ENCODE measurements at regions not wholly inside any gene's neighbourhood (a gene's known extent, or its start where the extent isn't known, plus 50 kb on each side); places are given as distances from the start of the nearest gene placed in this dataset.

DNA sequence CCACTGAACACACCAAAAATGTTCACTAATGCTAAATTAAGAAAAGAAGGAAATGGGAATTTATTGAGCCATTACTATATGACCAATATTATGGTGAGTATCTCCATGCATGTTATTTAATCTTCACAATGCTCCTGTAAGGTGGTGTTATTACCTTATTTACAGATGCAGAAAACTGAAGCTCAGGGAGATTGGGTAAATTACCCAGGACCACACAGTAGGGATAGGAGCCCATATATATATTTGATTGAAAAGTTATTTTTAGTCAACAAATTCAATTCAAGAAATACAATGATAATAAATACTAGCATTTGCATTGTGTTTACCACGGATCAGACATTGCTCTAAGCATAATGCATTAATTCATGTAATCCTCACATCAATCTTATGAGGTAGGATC, 202.2 kb upstream of the FBXO11 start:
- no peak for DNase-seq

DNA sequence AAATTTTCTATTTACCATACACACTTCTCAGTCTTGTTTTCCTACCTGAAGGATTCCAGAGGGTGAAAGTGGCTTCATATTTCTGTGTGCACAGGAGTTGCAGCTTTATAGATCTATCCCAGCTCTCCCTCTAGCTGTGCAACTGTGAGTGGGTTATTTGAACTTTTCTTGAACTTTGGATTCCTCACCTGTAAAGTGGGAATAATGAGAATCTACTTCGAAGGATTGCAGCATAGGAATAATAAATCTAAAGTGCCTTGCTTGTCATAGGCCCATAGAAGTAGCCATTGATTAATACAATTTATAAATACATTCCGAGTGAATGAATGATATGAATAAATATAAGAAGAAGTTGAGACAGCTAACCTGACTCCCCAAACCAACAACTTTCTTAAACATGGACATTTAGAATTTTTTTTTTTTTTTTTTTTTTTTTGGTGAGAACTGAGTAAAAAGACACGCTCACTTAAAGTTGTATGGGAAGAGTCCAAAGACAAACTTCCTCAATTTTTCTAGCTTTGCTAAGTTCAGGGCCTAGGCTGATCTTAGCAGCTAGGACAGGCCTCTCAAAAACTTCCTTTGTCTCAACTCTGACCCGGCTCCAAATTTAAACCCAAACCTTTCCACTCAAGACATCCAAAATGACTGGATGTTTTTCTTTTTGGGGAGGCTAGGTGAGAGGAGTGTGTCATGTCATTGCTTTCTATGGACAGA, 203.3 kb upstream of the FBXO11 start:
- no peak for DNase-seq

DNA sequence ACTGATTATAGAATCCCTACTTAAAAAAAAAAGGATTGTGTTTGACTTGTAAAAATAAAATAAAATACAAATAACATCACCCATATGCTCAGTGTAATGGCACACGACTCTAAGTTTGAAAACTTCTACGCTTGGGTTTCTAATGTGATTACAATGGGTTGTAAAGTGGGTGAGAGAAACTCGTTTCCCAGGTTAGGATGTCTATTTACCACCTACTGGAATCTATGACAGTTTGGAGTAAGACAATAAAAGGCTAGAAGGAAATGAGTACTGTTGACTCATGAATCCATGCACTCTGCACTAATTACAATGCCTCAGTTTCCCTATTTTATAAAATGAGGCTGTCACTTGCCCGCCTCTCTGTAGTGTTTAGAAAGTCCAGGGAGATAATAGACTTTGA, 204.0 kb upstream of the FOXN2 start:
- DNase-seq, result no peak

DNA sequence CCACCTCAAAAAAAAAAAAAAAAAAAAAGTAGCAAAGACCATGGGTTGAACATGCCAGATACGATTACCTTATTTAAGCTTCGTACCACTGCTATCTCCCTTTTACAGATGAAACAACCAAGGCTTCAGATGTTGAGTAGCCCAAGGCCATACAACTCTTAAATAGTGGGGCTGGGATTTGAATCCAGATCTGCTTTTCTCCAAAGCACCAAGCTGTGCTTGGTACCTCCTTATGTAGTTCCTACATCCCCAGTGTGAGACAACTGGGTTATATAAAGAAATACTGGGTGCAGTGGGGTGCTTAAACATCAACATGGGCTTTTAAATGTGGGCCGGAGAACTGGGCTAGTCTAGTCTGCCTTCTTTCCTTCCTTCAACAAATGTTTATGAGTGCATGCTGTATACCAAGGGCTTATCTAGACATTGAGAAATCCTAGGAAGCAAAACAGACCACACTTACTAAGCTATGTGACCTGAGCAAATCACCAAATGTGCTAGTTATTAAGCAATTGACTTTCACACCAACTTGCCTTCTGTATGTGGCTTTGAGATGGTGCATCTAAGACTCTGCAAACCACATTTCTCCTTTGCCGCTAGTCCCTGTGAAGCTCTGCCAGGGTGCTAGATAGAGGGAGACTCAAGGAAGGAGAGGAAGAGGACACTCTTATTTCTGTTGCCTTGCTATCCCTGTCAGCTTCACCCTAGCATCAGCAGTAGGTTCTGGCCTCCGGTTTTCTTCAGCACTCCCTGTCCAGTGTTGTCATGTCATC, 201.4 kb upstream of the FOXN2 start:
- DNase-seq, result no peak

DNA sequence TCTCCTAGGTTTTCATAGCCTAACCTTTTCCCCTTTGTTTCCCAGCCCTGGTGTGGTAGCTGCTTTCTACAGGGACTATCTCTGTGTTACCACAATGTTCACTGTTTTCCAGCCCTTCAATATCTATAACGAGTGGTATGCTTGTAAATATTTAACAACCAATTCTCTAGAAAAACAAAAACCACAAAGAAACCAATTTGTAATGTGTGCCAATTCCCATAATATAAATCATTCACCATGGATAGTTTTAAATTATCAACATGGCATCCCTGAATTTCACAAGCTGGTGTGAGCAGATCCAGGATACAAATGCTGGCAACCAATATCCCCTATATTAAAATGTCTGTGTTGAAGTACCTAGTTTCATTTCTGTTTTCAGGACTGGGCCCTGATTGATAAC, 200.7 kb upstream of the FOXN2 start:
- DNase-seq, result no peak

DNA sequence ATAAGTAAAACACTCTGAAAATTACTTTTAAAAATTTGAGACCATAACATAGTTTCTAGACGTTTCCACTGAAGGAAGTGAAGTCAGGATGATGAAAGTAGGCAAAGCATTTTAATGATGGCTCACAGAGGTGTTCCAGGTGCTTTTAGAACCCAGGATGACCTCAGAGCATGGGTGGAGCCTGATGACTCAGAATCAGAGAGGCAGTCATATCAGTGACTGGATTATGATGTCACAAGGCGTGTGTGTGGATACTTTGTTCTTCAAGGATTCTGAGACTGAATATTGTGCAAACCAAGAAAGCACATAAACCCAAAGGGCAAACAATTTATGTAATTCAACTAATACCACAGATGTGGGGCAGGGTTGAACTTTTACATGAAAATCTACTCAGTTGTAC, 200.2 kb upstream of the FOXN2 start:
- DNase-seq, result peak; percentile 24

DNA sequence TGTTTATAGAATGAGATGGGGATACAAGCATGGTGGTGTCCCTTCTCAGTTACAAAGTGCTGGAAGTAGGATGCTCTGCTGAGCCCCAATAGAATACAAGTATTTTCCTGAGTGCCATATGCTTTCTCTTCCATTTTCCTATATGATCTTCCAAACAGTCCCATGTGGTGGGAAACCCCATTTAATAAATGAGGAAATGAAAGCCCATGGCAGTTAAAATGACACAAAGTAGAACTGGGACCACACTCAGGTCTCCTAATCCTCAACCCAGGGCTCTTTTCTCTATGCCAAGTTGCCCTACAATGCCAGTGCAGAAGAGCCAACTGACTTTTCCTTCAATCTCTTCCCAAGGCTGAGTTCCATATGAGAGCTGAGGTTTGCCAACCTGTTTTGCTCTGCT, 198.0 kb upstream of the FOXN2 start:
- no peak for DNase-seq

DNA sequence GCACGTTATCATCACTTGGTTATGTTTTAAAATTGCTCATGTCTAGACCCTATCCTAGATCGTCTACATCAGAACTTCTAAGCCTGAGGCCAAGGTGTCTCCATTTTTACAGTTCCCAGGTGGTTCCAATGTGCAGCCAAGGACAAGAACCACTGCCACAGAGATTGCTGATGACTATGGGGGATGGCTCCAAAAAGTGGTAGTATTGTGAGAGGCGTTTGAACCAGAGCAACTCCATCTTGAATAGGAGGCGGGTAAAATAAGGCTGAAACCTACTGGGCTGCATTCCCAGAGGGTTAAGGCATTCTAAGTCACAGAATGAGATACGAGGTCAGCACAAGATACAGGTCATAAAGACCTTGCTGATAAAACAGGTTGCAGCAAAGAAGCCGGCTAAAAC, 195.6 kb upstream of the FOXN2 start:
- no peak for DNase-seq

DNA sequence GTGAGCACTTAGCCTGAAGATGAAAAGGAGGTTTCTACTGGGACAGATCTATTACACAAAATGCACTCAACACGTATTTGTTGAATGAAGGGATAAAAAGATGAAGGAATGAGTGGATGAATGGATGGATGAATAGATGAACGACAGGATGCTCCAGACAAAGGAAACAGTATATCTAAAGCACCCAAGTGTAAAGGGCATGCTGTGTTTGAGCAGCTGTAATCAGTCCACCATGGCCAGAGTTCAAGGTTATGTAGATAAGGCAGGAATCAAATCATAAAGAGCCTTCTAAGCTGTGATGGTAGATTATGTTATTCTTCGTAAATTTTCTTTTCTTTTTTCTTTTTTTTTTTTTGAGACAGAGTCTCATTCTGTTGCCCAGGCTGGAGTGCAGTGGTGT, 194.4 kb upstream of the FOXN2 start:
- DNase-seq, result no peak

DNA sequence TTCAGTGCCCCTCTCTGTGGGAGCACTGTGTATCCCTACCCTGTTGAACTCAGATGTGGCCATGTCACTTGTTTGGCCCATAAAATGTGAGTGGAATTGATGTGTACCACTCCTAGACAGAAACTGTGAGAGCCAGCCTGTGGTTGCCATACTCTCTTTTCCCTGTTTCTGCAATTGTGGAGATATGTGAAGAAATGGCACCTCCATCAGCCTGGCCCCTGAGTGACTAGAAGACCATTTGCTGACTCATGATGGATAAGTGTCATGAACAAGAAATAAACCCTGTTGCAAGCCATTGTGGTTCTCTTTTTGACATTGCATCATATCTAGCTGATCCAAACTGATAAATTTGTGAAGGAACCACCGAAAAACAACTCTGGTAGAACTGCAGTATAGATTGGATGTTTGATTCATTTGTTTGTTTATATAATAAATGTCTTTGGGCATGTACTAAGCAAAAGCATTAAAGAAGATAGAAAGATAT, 193.7 kb upstream of the FOXN2 start:
- no peak for DNase-seq

DNA sequence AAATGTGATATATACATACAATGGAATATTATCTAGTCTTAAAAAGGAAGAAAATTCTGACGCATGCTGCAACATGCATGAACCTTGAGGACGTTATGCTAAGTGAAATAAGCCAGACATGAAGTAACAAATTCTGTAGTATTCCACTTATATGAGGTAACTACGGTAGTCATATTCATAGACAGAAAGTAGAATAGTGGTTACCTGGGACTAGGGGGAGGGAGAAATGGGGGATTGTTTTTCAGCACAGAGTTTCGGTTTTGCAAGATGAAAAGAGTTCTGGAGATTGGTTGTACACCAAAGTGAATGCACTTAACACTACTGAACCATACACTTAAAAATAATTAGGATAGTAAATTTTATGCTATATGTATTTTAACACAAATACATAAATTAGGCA, 192.3 kb upstream of the FOXN2 start:
- no peak for DNase-seq

DNA sequence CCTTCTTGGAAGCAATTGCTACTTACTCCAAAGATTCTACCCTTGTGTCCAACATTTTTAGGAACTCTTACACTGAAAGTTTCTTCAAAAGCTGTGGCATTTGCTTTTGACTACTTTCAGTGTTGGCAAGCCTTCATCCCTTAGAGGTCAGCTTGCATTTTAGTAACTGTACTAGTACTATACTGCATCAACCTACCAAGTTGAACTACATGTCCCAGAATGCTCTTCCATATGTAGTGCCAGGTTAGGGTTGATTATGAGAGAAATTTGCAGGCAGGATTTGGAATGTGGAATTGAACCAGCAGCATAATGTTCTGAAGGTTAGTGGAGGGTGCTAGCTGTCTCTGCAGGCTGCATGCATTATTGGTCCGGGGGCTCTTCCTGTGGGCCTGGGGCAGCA, 189.9 kb upstream of the FOXN2 start:
- DNase-seq, result no peak

DNA sequence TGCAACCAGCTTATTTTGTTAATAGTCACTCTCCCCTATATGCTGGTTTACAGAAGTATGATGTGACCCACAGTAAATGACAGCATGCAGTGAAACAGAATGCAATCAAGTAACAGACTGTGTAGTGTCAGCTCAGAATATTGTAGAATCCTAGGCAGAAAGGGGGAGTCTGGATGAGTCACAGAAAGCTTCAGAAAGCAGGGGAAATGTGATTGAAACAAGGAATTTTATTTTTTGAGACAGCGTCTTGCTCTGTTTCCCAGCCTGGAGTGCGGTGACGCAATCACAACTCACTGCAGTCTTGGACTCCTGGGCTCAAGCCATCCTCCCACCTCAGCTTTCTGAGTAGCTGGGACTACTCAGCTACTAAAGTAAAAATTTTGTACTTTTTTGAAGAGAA, 188.3 kb upstream of the FOXN2 start:
- no peak for DNase-seq

DNA sequence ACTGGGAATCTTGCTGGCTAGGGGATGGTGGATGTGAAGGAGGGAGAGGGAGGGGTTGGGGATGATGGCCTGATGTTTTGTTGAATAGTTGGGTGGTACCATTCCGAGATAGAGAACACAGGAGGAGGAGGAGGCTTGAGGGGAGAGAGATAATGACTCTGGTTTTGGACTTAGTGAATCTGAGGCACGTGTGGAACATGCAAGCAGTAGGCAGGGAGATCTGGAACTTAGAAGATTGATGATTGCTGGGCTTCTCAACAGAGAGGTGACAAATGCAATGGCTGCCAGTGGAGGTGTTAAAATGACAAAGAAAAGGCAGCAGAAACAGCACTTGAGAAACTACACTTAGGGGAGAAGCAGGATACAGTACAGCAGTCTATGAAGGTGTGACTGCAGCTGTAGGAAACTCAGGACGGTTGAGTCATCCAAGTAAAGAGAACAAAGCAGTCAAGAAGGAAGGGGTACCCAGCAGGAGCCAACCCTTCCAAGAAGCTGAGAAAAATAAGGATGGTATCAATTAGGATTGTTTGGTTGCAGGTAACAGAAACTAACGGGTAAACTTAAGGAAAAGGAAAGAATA, 186.8 kb upstream of the FOXN2 start:
- DNase-seq, result no peak

DNA sequence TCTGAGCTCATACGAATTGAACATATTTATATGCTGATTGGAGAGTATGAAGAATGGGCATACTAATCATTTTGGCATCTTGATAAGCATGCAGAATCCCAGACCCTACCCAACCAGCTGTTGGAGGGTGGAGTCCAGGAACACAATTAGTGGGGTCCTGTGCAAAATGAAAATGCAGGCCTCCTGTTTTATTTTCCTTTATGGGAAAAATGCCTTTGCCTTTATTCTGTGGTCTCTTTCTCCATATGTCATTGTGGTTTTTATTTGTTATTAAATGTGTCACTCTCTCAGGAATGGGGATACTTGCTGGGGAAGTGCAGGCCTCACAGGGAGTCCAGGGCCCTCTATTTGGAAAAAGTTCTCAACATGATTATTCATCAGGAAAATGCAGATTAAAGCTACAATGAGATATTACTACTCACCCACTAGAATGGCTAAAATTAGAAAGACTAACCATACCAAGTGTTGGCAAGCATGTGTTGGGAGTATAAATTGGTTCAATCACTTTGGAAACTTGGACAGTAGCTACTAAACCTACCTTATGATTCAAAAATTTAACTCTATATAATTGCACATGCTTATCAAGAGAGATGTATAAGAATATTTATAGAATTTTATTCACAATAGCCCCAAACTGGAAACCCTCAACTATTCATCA, 185.1 kb upstream of the FOXN2 start:
- no peak for DNase-seq

DNA sequence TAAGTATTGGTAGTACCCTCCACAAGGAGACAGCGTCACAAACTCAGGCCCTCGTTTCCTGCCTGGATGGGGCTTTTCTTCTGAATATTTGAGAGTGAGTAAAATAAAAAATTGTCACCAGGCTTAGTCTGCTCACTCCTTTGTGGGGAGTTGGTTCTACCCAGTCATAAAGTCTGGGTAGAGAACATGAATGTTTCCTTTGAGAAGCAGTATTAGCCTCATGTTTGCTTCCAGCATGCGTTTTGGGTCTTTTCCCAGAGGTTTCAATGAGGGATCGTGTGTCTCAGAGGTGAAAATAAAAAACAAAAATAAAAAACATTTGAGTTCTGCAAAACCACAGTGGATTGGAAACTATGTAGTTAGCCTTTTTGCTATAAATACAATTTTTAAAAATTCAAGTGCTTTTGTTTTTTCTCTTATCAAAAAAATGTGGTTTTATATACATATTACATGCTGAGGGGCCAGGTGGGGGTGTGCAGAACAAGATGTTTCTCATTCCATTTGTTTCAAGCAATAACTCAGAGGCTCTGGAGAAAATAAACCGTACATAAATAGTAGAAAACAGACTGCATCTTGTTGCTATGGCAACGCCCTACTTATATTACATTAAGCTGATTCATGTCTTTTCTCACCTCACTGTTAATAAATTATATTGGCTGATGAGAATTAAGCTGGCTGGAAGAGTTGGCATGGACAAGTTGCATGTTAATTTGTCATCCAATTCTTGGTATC, 182.8 kb upstream of the FOXN2 start:
- DNase-seq, result no peak

DNA sequence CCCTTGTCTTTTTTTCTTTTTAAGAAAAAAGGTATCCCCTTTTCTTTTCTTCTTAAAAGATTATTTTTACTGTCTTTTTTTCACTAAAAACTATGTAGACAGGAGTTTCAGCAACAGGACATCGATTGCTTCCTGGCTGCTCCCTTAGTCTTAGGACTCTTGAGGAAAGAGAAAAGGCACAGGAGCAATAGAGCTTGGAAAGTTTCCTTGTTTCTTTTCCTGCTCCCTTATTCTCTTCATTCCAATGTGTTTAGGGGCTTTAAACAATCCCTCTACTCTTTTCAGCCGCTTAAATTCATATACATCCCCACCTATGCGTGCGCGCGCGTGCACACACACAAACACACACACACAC, 182.2 kb upstream of the FOXN2 start:
- DNase-seq, result no peak

DNA sequence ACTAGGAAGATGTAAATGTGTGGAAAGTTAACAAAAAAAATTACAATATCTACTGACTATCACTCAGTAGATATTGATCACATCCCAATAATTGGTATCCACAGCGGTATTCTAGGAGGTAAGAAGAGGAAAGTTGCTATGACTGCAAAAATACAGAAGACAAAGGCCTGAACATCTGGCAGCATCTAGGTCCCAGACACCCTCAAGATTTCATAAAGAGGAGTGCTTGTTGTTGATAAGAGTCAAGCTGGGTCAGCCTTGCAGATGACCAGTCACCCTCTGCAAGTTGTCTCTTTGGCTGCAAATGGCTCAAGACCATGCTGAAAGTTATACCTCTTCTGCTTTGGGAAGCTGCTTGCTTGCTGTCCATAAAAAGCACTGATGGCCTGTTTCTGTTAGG, 179.8 kb upstream of the FOXN2 start:
- no peak for DNase-seq

DNA sequence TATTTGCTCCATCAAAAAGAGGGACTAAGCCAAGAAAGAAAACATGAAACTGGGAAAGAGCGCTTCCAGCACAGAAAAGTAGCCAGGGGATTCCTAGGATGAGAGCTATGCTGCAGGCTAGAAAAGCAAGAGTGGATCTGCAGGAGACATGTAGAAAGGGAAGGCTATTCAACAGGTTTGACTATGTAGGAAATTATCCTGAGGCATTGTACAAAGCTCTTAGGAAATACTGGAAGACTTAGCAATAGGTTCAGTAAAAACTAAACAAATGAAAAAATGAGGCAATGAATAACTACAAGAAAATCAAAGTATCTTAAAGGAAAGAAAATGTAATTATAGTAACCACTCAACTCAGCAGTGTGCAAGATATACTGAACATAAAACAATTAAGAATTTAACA, 178.7 kb upstream of the FOXN2 start:
- DNase-seq, result no peak

DNA sequence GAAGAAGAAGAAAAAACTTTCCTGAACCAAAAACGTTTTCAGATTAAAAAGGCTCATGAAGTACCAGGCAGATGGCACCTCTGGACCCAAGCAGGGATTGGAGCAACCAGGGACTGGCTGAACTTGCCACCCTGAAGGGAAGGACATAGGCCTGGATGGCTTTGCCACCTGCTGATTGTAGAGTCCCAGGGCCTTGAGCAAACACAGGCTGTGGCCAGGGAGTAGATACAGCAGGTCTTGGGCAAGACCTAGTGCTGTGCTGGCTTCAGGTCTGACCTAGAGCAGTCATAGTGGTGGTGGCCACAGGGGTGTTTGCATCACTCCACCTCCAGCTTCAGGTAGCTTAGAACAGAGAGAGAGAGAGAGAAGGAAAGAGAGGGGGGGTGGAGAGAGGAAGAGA, 176.7 kb upstream of the FOXN2 start:
- no peak for DNase-seq

DNA sequence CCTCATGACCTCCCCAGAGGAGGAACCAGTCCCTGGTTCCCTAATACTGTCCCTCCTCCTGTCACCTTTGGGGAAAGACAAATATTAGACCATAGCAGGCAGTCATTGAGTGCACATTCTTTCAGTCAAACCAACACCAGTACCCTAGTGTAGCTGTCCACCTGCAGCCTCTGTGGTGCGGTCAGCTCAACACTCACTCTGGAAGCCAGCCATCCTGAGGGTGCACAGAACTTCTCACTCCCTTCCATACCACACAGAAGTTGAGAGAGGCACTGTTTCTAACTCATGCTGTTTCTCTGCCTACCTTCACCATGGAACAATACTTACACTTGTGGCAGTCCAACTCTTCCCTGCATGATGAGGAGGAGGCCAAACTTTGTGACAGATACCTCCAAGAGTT, 175.6 kb upstream of the FOXN2 start:
- no peak for DNase-seq

DNA sequence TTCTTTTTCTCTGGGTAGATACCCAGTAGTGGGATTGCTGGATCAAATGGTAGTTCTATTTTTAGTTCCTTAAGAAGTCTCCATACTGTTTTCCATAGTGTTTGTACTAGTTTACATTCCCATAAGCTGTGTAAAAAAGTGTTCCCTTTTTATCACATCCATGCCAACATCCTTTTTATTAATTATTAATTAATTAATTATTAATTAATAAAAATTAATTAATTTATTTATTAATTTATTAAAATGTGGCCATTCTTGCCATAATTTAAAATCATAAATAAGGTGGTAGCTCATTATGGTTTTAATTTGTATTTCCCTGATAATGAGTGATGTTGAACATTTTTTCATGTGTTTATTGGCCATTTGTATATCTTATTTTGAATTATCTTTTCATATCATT, 173.9 kb upstream of the FOXN2 start:
- no peak for DNase-seq

DNA sequence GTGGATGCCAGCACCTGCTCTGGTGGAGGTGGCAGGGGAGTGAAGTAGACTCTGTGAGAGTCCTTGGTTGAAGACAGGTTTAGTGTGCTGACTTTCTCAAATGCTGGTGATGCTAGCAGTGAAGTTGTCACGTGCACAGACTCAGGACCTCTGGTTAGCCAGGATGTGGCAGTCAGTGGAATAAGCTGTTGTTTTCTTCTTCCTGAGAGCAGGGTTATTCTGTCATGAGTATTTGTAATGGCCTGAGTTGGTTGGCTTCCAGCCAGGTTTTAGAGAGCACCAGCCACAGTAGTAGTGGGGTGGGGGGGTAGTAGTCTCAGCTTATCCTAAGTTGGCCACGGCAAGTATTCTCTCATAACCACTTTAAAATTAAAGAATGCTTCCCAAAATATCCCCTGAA, 169.7 kb upstream of the FOXN2 start:
- no peak for DNase-seq
